OCI-LY3 (cell line): ENCODE measurements at regions not wholly inside any gene's neighbourhood (a gene's known extent, or its start where the extent isn't known, plus 50 kb on each side); places are given as distances from the start of the nearest gene placed in this dataset.

Experiments used
- EZH2phosphoT487 ChIP-seq: fragments of 200-600 bp; shearing (Covaris generic); IDR thresholded peaks from 2 replicates; pipeline ENCODE4 v1.6.1; 2018; ENCODE audit warnings: antibody characterized with exemption, mixed run types, low read depth
- TF ChIP-seq, protein P1 (sequence below): fragments of 200-600, 300-600 bp; sonication (generic); IDR thresholded peaks from 2 replicates; pipeline ENCODE4 v1.5.1; 2014; ENCODE audit warnings: antibody characterized with exemption, low read length, low read depth

DNA sequence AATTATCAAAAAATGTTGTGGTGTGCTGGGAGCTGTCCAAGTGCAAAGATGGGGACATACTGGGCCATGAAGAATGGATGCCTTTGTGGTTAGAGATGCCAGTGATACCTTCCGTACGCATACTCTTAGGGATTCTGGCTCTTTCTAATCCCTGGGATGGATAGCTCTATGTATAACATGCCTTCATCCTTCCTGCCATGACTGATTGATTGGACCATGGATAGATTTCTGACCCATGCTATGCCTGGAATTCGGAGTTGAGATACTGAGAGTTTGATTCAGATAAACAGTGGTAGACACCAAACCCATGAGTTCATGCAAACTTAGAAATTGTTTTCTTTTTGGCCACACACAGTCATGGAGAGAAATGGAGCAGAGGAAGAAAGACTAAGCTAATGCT is 147.2 kb upstream of the WDFY3 start:
- TF ChIP-seq, protein P1, sequence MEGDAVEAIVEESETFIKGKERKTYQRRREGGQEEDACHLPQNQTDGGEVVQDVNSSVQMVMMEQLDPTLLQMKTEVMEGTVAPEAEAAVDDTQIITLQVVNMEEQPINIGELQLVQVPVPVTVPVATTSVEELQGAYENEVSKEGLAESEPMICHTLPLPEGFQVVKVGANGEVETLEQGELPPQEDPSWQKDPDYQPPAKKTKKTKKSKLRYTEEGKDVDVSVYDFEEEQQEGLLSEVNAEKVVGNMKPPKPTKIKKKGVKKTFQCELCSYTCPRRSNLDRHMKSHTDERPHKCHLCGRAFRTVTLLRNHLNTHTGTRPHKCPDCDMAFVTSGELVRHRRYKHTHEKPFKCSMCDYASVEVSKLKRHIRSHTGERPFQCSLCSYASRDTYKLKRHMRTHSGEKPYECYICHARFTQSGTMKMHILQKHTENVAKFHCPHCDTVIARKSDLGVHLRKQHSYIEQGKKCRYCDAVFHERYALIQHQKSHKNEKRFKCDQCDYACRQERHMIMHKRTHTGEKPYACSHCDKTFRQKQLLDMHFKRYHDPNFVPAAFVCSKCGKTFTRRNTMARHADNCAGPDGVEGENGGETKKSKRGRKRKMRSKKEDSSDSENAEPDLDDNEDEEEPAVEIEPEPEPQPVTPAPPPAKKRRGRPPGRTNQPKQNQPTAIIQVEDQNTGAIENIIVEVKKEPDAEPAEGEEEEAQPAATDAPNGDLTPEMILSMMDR = no peak
- TF ChIP-seq EZH2phosphoT487 = no peak
